ENCODE measurements at regions not wholly inside any gene's neighbourhood (a gene's known extent, or its start where the extent isn't known, plus 50 kb on each side); places are given as distances from the start of the nearest gene placed in this dataset.

GRCh38 chr5:173493040-173493439, 123.4 kb downstream of the BOD1 start:
- TF ChIP-seq SMAD3 (CRISPR knock-in tag; IDR thresholded peaks at IDR 0.05; ENCODE audit: borderline replicate concordance) (no peak), MAX (CRISPR knock-in tag; IDR thresholded peaks at IDR 0.05) (no peak), CTCF (IDR thresholded peaks at IDR 0.05) (no peak), TCF7 (CRISPR knock-in tag; IDR thresholded peaks at IDR 0.05; ENCODE audit: low read depth) (no peak), ZNF317 (CRISPR knock-in tag; IDR thresholded peaks at IDR 0.05; ENCODE audit: borderline replicate concordance, low read depth) (no peak), ZSCAN18 (CRISPR knock-in tag; IDR thresholded peaks at IDR 0.05) (no peak), ZNF512 (CRISPR knock-in tag; IDR thresholded peaks at IDR 0.05; ENCODE audit: borderline replicate concordance) (no peak), ATF6 (CRISPR knock-in tag; IDR thresholded peaks at IDR 0.05) (no peak), NFE2L1 (CRISPR knock-in tag; IDR thresholded peaks at IDR 0.05) (no peak), TEAD4 (CRISPR knock-in tag; IDR thresholded peaks at IDR 0.05) (no peak), PRDM15 (CRISPR knock-in tag; IDR thresholded peaks at IDR 0.05) (no peak), FOXP1 (CRISPR knock-in tag; IDR thresholded peaks at IDR 0.05; ENCODE audit: borderline replicate concordance) (no peak)

Data from WTC11 (cell line).